GM21717 (cell line): ENCODE measurements at regions not wholly inside any gene's neighbourhood (a gene's known extent, or its start where the extent isn't known, plus 50 kb on each side); places are given as distances from the start of the nearest gene placed in this dataset.
"Not testable (repeated sequence)": the region's sequence is repeated elsewhere in the genome, so short reads cannot be mapped to it uniquely, and the experiment has no call there.

Experiments
- ATAC-seq: cut with Tn5 transposase; IDR thresholded peaks from one replicate; pipeline ENCODE4 v1.9.1; 2021; ENCODE audit warnings: mild to moderate bottlenecking, moderate library complexity; ENCODE audit not compliant: unreplicated experiment

- ATAC-seq, result not testable (repeated sequence)
Measured at GRCh38 chr14:105882011-105882410, 355.6 kb downstream of the TMEM121 start.

GRCh38 chr14:105882626-105883025 lies 356.2 kb downstream of the TMEM121 start:
- no peak for ATAC-seq

- ATAC-seq, result no peak
Measured at GRCh38 chr14:105883066-105884005, 357.0 kb downstream of the TMEM121 start.

GRCh38 chr14:105884192-105884807 lies 357.9 kb downstream of the TMEM121 start:
- ATAC-seq, result not testable (repeated sequence)

GRCh38 chr14:105884808-105885281 lies 358.5 kb downstream of the TMEM121 start:
- no peak for ATAC-seq

- ATAC-seq, result no peak
Measured at GRCh38 chr14:105885561-105886320, 359.4 kb downstream of the TMEM121 start.

- not testable (repeated sequence) for ATAC-seq
Measured at GRCh38 chr14:105886791-105887191, 360.4 kb downstream of the TMEM121 start.

- ATAC-seq, result no peak
Measured at GRCh38 chr14:105887692-105888091, 361.3 kb downstream of the TMEM121 start.

- ATAC-seq, result no peak
Measured at GRCh38 chr14:105888151-105888550, 361.8 kb downstream of the TMEM121 start.

GRCh38 chr14:105888784-105889665 lies 362.6 kb downstream of the TMEM121 start:
- ATAC-seq, result no peak

GRCh38 chr14:105889666-105890473 lies 363.5 kb downstream of the TMEM121 start:
- ATAC-seq, result no peak

GRCh38 chr14:105890474-105891220 lies 364.3 kb downstream of the TMEM121 start:
- no peak for ATAC-seq

GRCh38 chr14:105891221-105891602 lies 364.8 kb downstream of the TMEM121 start:
- ATAC-seq, result no peak

- no peak for ATAC-seq
Measured at GRCh38 chr14:105891631-105892452, 365.5 kb downstream of the TMEM121 start.

GRCh38 chr14:105892453-105893441 lies 366.4 kb downstream of the TMEM121 start:
- ATAC-seq, result not testable (repeated sequence)

GRCh38 chr14:105893686-105894085 lies 367.3 kb downstream of the TMEM121 start:
- ATAC-seq, result not testable (repeated sequence)
